Common myeloid progenitor, CD34-positive (primary cell): ENCODE measurements at regions not wholly inside any gene's neighbourhood (a gene's known extent, or its start where the extent isn't known, plus 50 kb on each side); places are given as distances from the start of the nearest gene placed in this dataset.

Experiments
- CTCF ChIA-PET: fragments of 350-600 bp; sonication (Branson Sonifier 250); formaldehyde crosslinking; loops from one replicate; lab custom pipeline; 2021; ENCODE audit warnings: antibody characterized with exemption; lab: Charles Lee
- POLR2A ChIA-PET: fragments of 350-600 bp; sonication (Branson Sonifier 250); formaldehyde crosslinking; loops from one replicate; lab custom pipeline; 2021; ENCODE audit warnings: antibody characterized with exemption; lab: Charles Lee
- DNase-seq, 3 donors: peaks; one replicate each; pipeline versions ENCODE4 v3.0.0 to v3.0.0-alpha.2; 2013
- H3K27ac ChIP-seq, 2 experiments: 1 replicate in 1 of 2; 2 replicates in 1 of 2; pipeline ENCODE4 v1.7.0; 2013; ENCODE audit warnings: inconsistent platforms in 2 of 2, low read length in 2 of 2, mild to moderate bottlenecking in 2 of 2, low read depth in 1 of 2, moderate library complexity in 1 of 2; ENCODE audit not compliant: severe bottlenecking in 2 of 2, insufficient read depth in 1 of 2, poor library complexity in 1 of 2
- H3K27me3 ChIP-seq, 5 experiments: replicated peaks in 2 of 5; 1 replicate in 3 of 5; 2 replicates in 2 of 5; pipeline versions ENCODE4 v1.6.1 to v1.7.0; 2013; ENCODE audit warnings: low read length in 4 of 5, mild to moderate bottlenecking in 2 of 5, moderate library complexity in 2 of 5, inconsistent platforms in 1 of 5; ENCODE audit not compliant: insufficient read depth in 5 of 5, control insufficient read depth in 4 of 5
- H3K36me3 ChIP-seq, 4 experiments: 1 replicate in 2 of 4; 2 replicates in 2 of 4; pipeline versions ENCODE4 v1.6.1 to v1.7.0; 2013; ENCODE audit warnings: low read length in 3 of 4, control low read depth in 1 of 4, mild to moderate bottlenecking in 1 of 4; ENCODE audit not compliant: control insufficient read depth in 4 of 4, insufficient read depth in 4 of 4
- H3K4me1 ChIP-seq, 4 experiments: 1 replicate in 3 of 4; 2 replicates in 1 of 4; pipeline versions ENCODE4 v1.6.1 to v1.7.1; 2013; ENCODE audit warnings: low read length in 3 of 4, mild to moderate bottlenecking in 3 of 4, control low read depth in 1 of 4, inconsistent platforms in 1 of 4, moderate library complexity in 1 of 4; ENCODE audit not compliant: control insufficient read depth in 4 of 4, insufficient read depth in 4 of 4; ENCODE audit errors: control extremely low read depth in 1 of 4
- H3K4me3 ChIP-seq, 7 experiments: 1 replicate in 4 of 7; 2 replicates in 3 of 7; pipeline versions ENCODE4 v1.5.1 to v1.7.0; 2013; ENCODE audit warnings: mild to moderate bottlenecking in 7 of 7, low read length in 6 of 7, moderate library complexity in 6 of 7, inconsistent platforms in 2 of 7, low read depth in 2 of 7, control low read depth in 1 of 7; ENCODE audit not compliant: insufficient read depth in 4 of 7, control insufficient read depth in 1 of 7; ENCODE audit errors: extremely low read depth in 1 of 7
- H3K9me3 ChIP-seq, 5 experiments: 1 replicate in 4 of 5; 2 replicates in 1 of 5; pipeline versions ENCODE4 v1.6.1 to v1.7.1; 2013; ENCODE audit warnings: low read length in 4 of 5, mild to moderate bottlenecking in 2 of 5, inconsistent platforms in 1 of 5, low read depth in 1 of 5, moderate library complexity in 1 of 5; ENCODE audit not compliant: control insufficient read depth in 4 of 5, insufficient read depth in 2 of 5; ENCODE audit errors: control extremely low read depth in 1 of 5
- WGBS: methylation state at CpG from one replicate; pipeline ENCODE4 v1.1.5; 2013; ENCODE audit not compliant: insufficient coverage; 5-methylcytosine and 5-hydroxymethylcytosine counted together

DNA sequence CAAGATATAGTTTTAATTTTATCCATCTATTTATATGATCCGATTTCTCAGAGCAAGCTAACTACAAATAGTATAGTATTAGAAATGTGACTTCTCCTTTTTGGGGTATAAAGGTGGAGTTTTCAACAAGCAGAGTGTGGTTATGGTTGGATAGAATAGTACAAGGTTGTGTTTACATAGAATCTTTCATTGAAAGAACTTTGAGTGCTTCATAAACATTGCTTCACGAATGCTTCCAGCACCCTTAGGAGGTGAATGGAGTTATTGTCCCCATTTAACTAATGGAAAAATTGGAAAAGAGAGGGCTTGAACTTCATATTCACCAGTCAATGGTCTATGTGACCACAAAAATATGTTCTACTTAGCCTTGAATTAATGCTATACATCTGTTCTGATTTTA lies 134.1 kb upstream of the CITED2 start:
- no peaks in the 10 kb centered on the region for H3K36me3 ChIP-seq
- peak in 1 of 3 donors; percentile 27 for DNase-seq
- 100% methylated on average over 1 of the region's 2 CpGs for WGBS
- H3K4me3 ChIP-seq = no peak overlapping the region
- no peaks in the 10 kb centered on the region for H3K27me3 ChIP-seq
- no peaks in the 10 kb centered on the region for H3K9me3 ChIP-seq
- H3K4me1 ChIP-seq = peaks cover 0 to 3% (median 0%) of the 10 kb centered on the region in 4 experiments
- ChIA-PET POLR2A (no interaction called here), CTCF (interaction anchor here (0.8 to 1.1 kb wide), 2 partner anchors 26 to 137 kb away, joined by 3 read pairs; no protein-coding TSS in a partner anchor)
- H3K27ac ChIP-seq = no peak overlapping the region

DNA sequence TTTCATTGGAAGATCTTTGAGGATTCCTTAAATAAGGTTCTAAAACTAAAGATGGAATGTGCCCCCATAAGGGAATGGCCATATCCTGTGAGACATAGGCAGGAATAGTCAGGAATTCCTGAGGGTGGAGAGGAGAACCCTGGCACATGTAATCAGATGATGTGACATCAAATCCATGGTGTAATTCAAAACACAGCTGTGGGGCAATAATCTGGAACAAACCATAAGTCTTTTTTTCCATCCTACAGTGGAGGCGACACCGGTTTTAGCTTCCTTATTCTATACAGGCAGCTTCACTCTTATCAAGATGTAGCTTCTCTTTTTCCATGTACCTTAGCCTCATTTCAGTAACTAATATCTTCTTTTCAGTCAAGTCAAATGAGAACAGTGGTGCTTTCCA lies 133.6 kb upstream of the CITED2 start:
- peak in 2 of 3 donors; percentile 41 to 53 for DNase-seq
- Histone ChIP-seq H3K27me3 (no peaks in the 10 kb centered on the region), H3K36me3 (no peaks in the 10 kb centered on the region), H3K4me3 (no peak overlapping the region), H3K27ac (no peak overlapping the region), H3K9me3 (no peaks in the 10 kb centered on the region), H3K4me1 (peaks cover 0 to 3% (median 0%) of the 10 kb centered on the region in 4 experiments)
- WGBS = 41% methylated on average over 2 of the region's 2 CpGs
- ChIA-PET POLR2A (no interaction called here), CTCF (interaction anchor here (0.6 to 0.8 kb wide), 3 partner anchors 31 to 137 kb away, joined by 3 read pairs; no protein-coding TSS in a partner anchor)

DNA sequence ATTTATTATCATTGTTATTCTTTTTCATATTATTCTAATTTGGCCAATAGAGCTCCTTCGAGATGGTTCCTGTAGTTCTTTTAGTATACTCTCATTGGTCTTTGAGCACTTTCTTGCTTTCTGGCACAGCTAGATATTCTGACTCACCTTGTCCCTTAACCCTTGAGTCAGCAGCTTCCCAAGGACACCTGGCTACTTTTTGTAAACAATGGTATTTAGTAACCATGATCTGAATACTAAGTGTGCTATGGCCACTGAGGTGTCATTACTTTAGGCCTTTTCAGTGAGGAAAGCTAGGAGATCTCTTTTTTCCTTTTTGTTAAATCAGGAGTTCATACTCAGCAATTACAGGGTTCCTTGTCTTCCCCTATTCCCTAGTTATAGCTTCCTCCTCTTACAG lies 126.5 kb upstream of the CITED2 start:
- H3K9me3 ChIP-seq = no peaks in the 10 kb centered on the region
- H3K27me3 ChIP-seq = no peaks in the 10 kb centered on the region
- no peaks in the 10 kb centered on the region for H3K36me3 ChIP-seq
- no peak for DNase-seq
- no CpG with 5 or more reads among the region's 1 CpG for WGBS
- no peak overlapping the region for H3K4me3 ChIP-seq
- CTCF ChIA-PET = interaction anchor here (0.8 kb wide), 1 partner anchor 9 kb away, joined by 3 read pairs; no protein-coding TSS in a partner anchor
- H3K27ac ChIP-seq = no peak overlapping the region
- H3K4me1 ChIP-seq = no peaks in the 10 kb centered on the region
- POLR2A ChIA-PET = no interaction called here

DNA sequence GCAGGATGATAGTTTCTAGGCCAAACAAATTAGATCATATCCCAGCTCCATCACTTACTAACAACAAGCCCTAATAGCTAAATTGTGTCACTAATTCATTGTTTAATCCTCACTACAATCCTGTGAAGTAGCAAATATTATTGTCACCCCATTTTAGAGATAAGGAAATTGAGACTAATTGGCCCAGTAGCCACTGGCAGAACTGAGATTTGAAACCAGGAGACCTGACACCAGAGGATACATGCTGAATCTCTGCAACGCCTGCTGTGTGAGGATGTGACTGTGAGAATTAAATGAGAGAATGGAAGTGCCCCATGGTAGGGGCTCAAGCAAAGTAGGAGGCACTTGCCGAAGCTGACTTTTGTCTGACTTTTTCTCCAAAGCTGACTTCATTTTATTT lies 124.3 kb upstream of the CITED2 start:
- POLR2A ChIA-PET = no interaction called here
- Histone ChIP-seq H3K27me3 (no peaks in the 10 kb centered on the region), H3K36me3 (no peaks in the 10 kb centered on the region), H3K4me1 (no peaks in the 10 kb centered on the region), H3K4me3 (no peak overlapping the region), H3K9me3 (peaks cover 0 to 3% (median 0%) of the 10 kb centered on the region in 5 experiments), H3K27ac (no peak overlapping the region)
- WGBS = 100% methylated on average over 2 of the region's 2 CpGs
- no peak for DNase-seq
- CTCF ChIA-PET = interaction anchor here (0.9 kb wide), 1 partner anchor 11 kb away, joined by 3 read pairs; no protein-coding TSS in a partner anchor

DNA sequence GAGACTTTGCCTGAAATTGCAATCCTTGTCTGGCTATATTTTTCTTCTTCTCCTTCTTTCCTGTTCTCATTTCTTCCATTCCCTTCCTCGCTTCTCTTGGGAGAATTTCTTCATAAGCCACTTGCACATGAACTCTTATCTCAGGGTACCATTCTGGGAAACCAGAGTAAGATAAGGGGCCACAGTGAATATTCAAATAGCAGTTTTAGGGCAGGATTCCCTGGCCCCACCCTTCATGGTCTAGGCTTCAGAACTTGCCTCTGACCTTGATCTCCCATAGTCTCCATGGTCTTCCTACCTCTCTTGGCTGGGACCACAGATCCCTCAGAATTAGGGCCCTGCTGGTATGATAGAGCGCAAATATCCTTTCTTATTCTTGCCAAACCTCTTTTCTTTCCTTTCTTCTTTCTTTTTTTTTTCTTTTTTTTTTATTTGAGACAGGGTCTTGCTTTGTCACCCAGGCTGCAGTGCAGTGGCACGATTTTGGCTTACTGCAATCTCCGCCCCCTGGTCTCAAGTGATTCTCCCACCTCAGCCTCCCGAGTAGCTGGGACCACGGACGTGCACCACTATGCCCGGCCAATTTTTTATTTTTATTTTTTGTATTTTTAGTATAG lies 123.0 kb upstream of the CITED2 start:
- peak overlapping the region in 1 of 2 experiments; percentile 31 for H3K27ac ChIP-seq
- no peak for DNase-seq
- no peaks in the 10 kb centered on the region for H3K27me3 ChIP-seq
- WGBS = 94% methylated on average over 8 of the region's 8 CpGs
- H3K9me3 ChIP-seq = peaks cover 0 to 3% (median 0%) of the 10 kb centered on the region in 5 experiments
- no peak overlapping the region for H3K4me3 ChIP-seq
- H3K4me1 ChIP-seq = no peaks in the 10 kb centered on the region
- H3K36me3 ChIP-seq = no peaks in the 10 kb centered on the region
- CTCF ChIA-PET = no interaction called here
- POLR2A ChIA-PET = interaction anchor here (0.7 kb wide), 1 partner anchor 122 kb away, joined by 5 read pairs; no protein-coding TSS in a partner anchor

DNA sequence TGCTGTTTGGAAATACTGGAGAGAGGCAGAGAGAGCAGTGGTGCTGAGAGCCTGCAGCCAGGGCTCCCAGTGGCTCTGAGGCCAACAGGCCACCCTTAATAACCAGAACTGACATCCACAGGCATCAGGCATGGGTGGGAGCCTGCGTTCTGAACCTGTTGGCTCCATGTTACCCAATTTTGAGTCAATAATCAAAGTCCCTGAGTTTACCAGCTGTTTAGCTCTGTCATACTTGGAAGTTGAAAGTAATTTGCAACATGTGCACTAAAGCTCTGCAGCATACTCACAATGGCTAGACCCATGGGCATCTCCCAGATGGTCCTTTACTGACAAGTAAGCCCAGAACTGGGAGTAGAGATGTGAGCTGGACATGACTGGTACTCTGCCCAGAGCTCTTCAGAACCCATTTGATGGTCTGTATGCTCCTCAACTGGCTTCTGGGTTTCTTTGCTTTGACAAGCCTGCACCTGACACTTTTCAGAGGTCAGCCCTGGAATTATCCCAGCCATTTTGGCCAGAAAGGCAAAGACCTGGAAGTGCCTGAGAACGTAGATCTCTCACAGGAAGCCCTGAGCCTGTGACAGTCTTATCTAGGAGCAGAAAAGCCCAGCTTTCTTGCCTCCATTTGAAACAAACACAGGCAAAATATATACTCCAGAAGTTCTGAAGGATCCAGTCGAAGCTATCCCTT lies 122.4 kb upstream of the CITED2 start:
- ChIA-PET CTCF (no interaction called here), POLR2A (no interaction called here)
- Histone ChIP-seq H3K9me3 (peaks cover 0 to 3% (median 0%) of the 10 kb centered on the region in 5 experiments), H3K27me3 (no peaks in the 10 kb centered on the region), H3K27ac (peak overlapping the region in 1 of 2 experiments; percentile 31), H3K36me3 (no peaks in the 10 kb centered on the region), H3K4me1 (no peaks in the 10 kb centered on the region), H3K4me3 (no peak overlapping the region)
- no peak for DNase-seq
- WGBS = 92% methylated on average over 3 of the region's 3 CpGs
